ENCODE measurements at regions not wholly inside any gene's neighbourhood (a gene's known extent, or its start where the extent isn't known, plus 50 kb on each side); places are given as distances from the start of the nearest gene placed in this dataset.

- Histone ChIP-seq H3K4me3 (no peak overlapping the region), H3K27me3 (peaks cover 0 to 40% of the 10 kb centered on the region in 2 donors), H3K9me3 (peaks cover 0 to 9% of the 10 kb centered on the region in 2 donors), H3K4me1 (peaks cover 0 to 28% of the 10 kb centered on the region in 2 donors), H3K36me3 (no peaks in the 10 kb centered on the region), H3K27ac (no peak overlapping the region)
- ATAC-seq (no peak), DNase-seq (no peak)
- intact Hi-C loops (cut with DNase I), result no loop called here
- no peak for TF ChIP-seq CTCF (IDR thresholded peaks at IDR 0.05)
These were observed 57.2 kb upstream of the COMTD1 start for GRCh38 chr10:75292794-75293445.

- ATAC-seq (no peak), DNase-seq (no peak)
- peaks cover 0 to 39% of the 10 kb centered on the region in 2 donors for H3K27me3 ChIP-seq
- no peaks in the 10 kb centered on the region for H3K36me3 ChIP-seq
- intact Hi-C loops (cut with DNase I), result no loop called here
- TF ChIP-seq CTCF (IDR thresholded peaks at IDR 0.05), result no peak
- H3K4me1 ChIP-seq, result peaks cover 0 to 28% of the 10 kb centered on the region in 2 donors
- peaks cover 0 to 9% of the 10 kb centered on the region in 2 donors for H3K9me3 ChIP-seq
- no peak overlapping the region for H3K27ac ChIP-seq
- no peak overlapping the region for H3K4me3 ChIP-seq
These were observed 56.0 kb upstream of the COMTD1 start for GRCh38 chr10:75291805-75292204.

- Histone ChIP-seq H3K4me3 (no peak overlapping the region), H3K36me3 (no peaks in the 10 kb centered on the region), H3K9me3 (peaks cover 0 to 9% of the 10 kb centered on the region in 2 donors), H3K27me3 (peaks cover 0 to 3% of the 10 kb centered on the region in 2 donors), H3K27ac (no peak overlapping the region), H3K4me1 (no peaks in the 10 kb centered on the region)
- DNase-seq (no peak), ATAC-seq (no peak)
- intact Hi-C loops (cut with DNase I), result no loop called here
- no peak for TF ChIP-seq CTCF (IDR thresholded peaks at IDR 0.05)
These were observed 52.5 kb upstream of the COMTD1 start for GRCh38 chr10:75288140-75288711.

GRCh38 chr10:75287697-75288096, 51.9 kb upstream of the COMTD1 start:
- H3K9me3 ChIP-seq, result peaks cover 0 to 9% of the 10 kb centered on the region in 2 donors
- no peaks in the 10 kb centered on the region for H3K4me1 ChIP-seq
- H3K27ac ChIP-seq, result no peak overlapping the region
- ATAC-seq (no peak), DNase-seq (no peak)
- H3K4me3 ChIP-seq, result no peak overlapping the region
- H3K36me3 ChIP-seq, result no peaks in the 10 kb centered on the region
- intact Hi-C loops (cut with DNase I), result no loop called here
- no peak for TF ChIP-seq CTCF (IDR thresholded peaks at IDR 0.05)
- no peaks in the 10 kb centered on the region for H3K27me3 ChIP-seq

- DNase-seq (no peak), ATAC-seq (no peak)
- no peak overlapping the region for H3K27ac ChIP-seq
- intact Hi-C loops (cut with DNase I), result no loop called here
- no peak for TF ChIP-seq CTCF (IDR thresholded peaks at IDR 0.05)
- no peaks in the 10 kb centered on the region for H3K27me3 ChIP-seq
- H3K9me3 ChIP-seq, result peaks cover 0 to 9% of the 10 kb centered on the region in 2 donors
- no peaks in the 10 kb centered on the region for H3K36me3 ChIP-seq
- H3K4me3 ChIP-seq, result no peak overlapping the region
- H3K4me1 ChIP-seq, result no peaks in the 10 kb centered on the region
These were observed 51.1 kb upstream of the COMTD1 start for GRCh38 chr10:75286901-75287300.
